Stimulated activated CD4-positive, alpha-beta T cell treated with anti-CD3 and anti-CD28 coated beads, Interleukin-12 subunit alpha, Interleukin-12 subunit beta, amount 100 ng/mL, for 24 hours (primary cell): ENCODE measurements at regions not wholly inside any gene's neighbourhood (a gene's known extent, or its start where the extent isn't known, plus 50 kb on each side); places are given as distances from the start of the nearest gene placed in this dataset.

Source experiments
- DNase-seq, 2 experiments: peaks; one replicate each; pipeline ENCODE4 v3.0.0-alpha.2; 2020; ENCODE audit warnings: low read depth in 2 of 2

DNA sequence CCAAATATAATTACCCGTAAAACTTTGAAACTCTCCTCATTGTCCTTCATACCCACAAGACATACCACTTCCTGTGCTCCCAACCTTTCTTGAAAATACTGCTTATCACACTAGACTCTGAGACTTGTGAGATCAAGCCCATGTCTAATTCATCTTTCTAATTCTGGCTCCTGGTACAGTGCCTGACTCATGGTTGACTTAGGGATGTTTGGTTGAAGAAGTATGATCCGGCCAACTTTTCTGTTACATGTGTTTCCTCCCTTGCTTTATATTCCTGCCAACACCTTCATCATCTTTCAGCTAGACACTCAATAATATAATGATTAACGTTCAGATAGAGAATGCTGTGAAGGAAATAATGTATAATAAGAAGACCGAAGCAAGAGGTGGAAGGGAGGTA, 58.2 kb downstream of the MEX3B start:
- no peak for DNase-seq

DNA sequence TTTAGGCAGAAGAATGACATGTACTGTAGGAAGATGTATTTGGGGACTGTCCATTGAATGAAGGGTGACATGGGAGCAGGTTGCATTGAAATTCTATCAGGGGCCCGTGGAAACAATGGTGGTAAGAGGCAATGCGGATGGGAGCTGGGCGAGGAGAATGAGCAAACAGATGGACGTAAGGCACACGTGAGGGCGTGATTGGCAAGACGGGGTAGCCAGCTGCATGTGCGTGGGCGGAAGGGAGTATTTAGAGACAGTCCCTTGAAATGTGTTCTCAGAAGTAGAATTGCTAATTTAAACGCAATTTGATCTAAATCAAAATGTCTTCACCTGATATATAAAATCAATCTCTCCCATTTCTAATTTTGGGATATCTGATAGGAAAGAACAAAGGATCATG, 62.3 kb downstream of the MEX3B start:
- DNase-seq = no peak

DNA sequence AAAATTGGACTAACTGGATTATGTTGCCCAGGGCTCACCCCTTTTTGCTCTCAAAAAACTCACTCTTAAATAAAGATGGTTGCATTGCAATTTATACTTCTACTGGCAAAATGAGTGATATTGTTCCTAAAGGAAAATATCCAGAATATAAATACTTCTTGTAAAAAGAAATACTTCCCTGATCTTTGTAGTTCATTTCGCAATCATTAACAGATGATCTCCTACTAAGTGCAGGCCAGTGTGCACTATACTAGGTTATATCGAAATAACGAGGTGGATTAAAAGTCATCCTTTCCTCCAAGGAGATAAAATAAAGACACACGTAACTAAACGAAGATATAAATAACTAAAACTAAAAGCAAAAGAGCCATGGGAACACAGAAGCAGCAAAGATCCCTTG, 63.0 kb downstream of the MEX3B start:
- no peak for DNase-seq

DNA sequence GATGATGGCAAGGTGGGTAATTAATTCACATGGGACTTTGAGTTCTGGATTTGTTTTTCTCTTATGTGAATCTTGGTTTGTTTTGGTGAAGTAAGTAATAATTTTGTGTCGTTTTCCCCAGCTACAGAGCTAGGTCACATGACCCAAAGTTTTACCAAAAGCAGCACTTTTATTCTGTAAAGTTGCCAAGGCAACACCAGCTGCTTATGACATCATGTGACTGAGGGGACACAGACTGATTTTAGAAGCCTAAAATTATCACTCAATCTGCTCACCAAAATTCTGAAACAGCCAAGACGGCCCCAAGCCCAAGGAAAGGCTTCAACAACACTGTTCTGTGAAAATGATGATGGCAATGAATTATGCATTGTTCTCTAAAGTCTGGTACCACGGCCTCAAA, 63.9 kb downstream of the MEX3B start:
- no peak for DNase-seq

DNA sequence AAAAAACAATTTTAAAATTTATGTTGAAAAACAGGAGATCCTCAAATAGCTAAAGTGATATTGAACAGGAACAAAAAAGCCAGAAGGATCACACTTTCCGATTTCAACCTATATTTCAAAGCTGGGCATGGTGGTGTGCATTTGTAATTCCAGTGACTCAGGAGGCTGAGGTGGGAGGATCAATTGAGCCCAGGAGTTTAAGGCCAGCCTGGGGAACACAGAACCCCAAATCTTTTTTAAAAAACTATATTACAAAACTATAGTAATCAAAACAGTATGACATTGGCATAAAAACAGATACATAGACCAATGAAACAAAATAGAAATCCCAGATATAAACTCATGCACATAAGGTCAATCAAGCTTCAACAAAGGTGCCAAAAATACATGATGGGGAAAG, 68.4 kb downstream of the MEX3B start:
- DNase-seq = no peak

DNA sequence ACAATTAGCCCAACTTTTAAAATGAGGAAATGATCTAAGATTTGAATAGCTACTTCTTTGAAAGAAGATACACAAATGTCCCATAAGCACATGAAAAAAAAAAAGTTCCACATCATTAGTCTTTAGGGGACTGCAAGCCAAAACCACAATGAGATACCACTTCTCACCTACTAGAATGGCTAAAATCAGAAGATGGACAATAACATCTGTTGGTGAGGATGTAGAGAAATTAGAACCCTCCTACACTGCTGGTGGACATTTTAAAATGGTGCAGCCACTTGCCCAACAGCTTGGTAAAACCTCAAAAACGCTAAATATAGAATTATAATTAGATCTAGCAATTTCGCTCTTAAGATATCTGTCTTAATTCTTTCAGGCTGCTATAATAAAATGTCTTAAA, 77.1 kb downstream of the MEX3B start:
- DNase-seq = no peak

DNA sequence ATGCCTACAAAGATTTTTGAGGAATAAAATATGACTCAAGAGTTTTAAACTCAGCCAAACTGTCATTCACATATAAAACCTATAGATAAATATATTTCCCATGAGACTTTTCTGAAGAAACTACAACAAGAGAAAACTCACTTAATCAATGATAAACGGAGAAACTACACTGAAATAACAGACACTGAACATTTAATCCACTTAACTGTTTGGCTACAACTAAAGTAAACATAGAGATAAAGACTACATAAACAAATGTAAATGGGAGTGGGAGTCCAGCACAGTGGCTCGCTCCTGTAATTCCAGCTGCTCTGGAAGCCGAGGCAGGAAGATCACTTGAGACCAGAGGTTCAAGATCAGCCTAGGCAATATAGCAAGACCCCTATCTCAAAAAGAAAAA, 79.2 kb downstream of the MEX3B start:
- DNase-seq = no peak

DNA sequence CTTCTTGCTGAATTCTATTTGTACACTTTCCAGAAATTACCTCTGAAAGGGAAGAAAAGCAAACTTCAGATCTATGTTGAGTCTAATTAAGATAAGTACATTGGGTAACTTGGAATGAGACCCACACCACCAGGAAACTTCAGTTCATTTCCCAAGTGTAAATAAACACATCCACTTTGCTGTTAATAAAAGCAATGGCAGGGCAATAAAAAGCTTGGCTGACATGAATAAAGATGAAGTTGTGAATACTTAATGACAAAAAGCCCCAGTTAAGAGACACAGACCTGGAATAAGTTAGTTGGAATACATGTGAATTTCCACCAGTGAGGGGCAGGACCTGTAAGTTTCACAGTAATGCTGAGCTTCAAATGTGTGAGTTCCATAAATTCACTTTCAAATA, 83.3 kb downstream of the MEX3B start:
- no peak for DNase-seq

DNA sequence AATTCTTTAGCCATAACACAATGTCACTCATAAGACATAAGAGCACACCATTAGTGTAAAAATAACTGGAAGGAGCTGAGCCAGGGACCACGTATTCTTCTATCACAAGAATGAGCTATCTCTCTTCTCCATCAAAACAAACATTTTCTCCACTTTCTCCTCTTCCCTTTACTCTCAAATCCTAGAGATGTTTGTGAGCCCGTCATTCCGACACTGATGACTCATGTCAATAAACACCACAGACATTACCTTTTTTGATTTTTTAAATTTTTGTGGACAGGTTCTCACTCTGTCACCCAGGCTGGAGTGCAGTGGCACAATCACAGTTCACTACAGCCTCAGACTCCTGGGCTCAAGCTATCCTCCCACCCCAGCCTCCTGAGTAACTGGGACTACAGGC, 86.6 kb downstream of the MEX3B start:
- DNase-seq = no peak

DNA sequence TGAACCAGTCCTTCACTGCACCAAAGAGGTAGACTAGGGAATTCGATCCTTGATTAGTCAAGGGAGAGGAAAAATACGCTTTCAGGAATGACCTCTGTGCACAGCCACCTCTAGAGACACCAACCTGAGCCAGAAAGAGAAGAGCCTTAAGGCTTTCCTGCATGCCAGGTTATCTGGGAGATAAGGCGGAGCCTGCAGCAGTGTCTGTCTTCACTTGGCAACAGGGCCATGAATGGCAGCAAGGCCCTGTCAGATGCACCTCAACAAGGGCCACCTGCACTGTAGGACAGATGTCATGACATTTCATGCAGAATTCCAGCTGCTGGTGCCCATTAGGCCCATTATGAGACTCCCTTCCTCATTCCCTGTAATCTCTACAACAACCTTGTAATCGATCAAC, 88.1 kb downstream of the MEX3B start:
- DNase-seq = no peak

DNA sequence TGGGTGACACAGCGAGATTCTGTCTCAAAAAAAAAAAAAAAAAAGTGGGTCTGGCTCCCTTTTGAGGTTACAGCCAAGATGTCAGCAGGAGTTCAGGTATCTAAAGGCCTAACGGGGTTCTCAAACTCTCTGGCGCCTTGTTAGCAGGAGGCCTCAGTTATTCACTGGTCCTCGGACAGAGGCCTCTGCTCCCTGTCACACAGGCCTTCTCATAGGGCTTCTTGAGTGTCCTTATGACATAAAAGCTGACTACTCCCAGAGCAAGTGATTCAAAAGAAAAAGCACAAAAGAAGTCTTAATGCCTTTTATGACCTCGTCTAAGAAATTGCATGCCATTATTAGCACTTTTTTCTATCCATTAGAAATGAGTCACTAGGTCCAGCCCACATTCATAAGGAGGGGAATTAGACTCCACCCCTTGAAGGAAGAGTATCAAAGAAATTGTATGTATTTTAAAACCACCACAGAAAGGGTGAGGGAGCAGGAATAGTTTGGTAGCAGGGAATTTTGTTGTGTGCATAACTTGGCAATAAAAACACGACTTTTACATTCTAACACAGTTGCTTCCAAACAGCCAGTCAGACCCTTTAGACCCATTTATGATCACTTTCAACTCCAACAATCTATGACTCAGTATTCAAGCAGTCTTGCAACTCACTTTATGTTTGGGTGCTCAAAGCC, 90.3 kb downstream of the MEX3B start:
- no peak for DNase-seq

DNA sequence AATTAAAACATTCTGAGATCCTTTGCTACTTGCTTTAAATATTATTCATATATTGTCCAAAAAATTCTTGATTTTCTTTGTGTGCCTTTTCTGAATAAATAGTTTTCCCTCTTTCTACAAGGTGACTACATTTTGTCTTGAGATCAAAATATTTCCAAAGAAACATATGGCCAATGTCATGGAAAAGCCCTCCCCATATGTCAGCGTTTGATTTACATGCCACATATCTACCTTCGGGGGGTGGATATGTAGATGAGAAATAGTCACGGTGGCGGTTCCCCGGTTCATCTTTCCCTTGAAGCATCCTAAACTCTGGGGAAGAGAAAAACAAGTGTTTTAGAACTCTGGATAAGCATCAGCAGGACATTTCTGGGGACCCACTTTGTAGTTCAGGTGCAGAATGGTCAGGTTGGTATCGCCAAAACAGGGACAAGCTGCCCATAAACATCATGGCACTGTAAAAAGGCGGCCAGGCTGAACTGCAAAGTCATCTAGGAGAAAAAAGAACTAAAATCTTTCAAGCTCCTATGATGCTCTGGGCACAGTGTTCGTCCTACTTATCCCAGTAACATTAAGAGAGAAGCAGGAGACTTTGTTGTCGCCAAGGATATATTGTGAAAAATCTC, 91.5 kb downstream of the MEX3B start:
- no peak for DNase-seq

DNA sequence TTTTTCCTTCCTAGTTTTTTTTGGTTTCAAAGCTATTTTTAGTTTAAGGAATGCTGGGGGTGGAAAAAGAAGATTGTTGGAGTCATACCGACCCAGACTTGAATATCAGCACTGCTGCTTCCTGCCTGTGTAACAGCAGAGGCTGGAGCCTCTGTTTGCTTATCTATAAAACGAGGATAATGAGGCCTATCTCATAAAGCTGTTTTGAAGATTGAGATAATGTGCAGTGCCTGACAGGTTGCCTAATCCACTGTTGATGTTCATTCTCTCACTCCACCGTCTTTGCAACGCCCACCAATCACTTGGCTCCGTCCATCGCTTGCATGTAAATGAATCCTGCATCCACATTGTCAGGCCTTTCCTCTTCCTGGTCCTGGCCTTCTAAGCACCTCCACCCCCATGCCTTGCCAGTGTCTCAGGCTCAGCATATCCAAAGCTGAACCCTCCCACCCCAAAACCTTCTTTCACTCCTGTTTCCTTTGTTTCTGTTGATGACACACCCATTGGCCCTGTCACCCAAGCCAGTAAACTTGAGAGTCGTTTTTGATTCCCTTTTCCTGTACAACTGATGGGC, 94.9 kb downstream of the MEX3B start:
- DNase-seq = no peak

DNA sequence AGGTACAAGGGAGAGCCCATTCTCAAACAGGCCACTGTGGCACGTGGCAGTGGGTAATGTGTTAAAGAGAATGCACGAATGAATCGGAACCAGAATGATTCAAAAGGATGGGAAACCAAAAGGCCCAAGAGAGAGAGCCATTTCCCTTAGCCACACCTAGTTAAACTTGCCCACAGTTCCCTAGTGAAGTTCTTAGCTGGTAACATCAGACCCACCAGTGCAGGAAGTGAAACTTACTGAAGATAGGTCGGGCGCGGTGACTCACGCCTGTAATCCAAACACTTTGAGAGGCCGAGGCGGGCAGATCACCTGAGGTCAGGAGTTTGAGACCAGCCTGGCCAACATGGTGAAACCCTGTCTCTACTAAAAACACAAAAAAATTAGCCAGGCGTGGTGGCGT, 97.1 kb downstream of the MEX3B start:
- DNase-seq = no peak

DNA sequence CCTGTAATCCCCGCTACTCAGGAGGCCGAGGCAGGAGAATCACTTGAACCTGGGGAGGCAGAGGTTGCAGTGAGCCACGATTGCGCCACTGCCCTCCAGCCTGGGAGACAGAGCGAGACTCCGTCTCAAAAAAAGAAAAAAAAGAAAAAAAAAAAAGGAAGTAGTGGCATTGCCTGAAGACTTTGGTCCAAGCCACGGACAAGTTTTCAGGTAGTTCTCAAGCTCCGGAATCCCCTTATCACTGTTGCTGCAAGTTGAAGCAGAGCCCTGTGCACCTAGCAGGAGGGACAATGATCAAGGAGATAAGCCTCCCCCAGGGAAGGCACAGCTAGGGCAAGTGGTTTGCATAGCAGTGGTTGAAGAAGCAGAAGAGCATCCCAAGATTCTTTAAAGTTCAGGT, 97.6 kb downstream of the MEX3B start:
- DNase-seq = no peak

DNA sequence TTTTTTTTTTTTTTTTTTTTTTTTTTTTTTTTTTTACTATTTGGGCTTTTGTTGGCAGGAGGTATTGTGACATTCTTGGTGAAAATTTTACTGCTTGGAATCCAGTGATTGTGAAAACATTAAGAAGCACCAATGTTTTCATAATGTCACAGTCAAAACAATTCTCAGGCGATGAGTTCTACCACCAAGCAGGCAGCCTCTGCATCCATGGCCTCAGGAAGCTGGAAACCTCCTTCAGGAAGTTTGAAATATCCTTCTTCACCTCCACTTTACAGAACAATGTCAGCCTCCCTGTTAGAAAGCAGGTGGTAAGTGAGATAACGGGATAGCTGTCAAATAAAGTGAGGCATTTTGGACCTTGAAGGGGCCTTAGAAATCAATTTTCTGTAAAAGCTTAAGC, 98.3 kb downstream of the MEX3B start:
- DNase-seq = no peak

DNA sequence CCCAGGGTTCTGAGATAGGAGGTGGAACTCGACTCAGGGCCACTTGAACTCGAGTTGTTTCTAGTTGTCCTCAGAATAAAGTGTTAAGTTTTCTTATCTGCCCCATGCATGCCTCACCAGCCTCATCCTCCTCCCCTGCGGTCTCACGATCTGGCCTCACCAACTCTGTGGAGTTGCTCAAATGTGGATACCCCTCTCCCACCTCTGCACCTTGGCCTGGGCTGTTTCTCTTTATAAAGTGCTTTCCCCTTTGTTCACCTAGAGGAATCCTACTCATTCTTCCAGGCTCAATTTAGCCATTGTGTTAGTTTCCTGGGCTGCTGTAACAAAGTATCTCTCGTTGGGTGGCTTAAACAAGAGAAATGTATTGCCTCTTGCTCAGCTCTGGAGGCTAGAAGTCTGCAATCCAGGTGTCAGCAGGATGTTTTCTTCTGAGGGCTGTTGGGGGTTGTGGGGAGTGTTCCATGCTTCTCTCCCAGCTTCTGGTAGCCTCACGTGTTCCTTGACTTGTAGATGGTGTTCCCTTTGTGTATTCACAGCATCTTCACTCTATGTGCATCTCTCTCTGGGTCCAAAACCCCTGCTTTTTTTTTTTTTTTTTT, 100.7 kb downstream of the MEX3B start:
- DNase-seq = no peak

DNA sequence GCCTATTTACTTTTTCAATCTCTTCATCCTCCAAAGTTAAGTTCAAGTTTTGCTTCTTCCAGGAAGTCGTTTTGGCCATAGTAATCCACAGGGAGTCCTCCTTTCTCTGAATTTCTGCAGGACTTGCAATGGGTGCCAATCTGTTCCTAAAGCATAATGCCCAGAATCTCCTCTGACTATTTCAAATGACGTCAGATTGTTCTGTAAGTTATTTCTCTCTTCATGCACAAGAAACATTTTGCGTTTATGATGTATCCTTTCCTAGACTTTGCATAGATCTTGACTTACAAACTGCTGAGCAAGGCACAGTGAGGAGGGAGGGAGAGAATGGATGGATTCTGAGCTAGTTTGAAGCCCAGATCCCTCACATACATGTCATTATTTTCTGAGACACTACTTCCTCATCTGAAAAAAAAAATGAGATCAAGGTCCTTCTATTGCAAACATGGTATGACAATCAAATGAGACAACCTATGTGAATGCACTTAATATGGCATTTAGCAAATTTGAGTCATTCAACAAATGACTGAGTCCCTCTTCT, 103.1 kb downstream of the MEX3B start:
- no peak for DNase-seq

DNA sequence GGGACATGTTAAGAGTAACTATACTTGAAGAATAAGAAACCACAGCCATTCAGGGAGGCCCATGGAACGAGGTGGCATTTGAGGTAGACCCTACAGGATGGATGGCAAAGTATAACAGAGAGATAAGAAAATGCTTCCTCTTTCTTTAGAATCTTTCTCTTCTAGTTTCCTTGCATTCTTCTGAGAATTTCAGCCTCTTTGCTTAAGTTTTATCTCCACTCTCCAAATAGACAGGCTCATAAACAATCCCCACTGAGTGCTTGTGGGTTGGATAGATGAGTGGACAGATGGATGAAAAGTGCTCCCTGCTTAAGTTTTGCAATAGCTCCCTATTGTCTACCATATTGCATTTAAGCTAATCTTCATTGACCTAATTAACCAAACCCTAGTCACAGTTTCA, 103.7 kb downstream of the MEX3B start:
- DNase-seq = no peak

DNA sequence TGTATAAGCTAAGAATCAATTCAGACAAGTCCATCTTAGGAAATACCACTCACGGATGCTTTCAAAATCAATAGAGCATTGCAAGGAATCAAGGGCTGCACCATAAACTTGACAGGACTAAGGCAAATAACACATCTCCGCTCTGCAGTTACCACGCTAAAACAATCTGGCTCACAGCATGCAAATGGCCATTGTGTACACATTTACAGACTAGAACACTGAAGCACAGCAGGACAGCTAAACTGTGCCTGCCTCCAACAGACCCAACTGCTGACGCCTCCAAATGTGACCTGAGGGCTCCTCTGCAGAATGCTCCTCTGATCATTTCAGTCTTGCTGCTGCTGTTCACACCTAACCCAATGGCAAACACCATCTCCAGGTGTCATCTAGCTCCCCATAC, 104.3 kb downstream of the MEX3B start:
- no peak for DNase-seq

DNA sequence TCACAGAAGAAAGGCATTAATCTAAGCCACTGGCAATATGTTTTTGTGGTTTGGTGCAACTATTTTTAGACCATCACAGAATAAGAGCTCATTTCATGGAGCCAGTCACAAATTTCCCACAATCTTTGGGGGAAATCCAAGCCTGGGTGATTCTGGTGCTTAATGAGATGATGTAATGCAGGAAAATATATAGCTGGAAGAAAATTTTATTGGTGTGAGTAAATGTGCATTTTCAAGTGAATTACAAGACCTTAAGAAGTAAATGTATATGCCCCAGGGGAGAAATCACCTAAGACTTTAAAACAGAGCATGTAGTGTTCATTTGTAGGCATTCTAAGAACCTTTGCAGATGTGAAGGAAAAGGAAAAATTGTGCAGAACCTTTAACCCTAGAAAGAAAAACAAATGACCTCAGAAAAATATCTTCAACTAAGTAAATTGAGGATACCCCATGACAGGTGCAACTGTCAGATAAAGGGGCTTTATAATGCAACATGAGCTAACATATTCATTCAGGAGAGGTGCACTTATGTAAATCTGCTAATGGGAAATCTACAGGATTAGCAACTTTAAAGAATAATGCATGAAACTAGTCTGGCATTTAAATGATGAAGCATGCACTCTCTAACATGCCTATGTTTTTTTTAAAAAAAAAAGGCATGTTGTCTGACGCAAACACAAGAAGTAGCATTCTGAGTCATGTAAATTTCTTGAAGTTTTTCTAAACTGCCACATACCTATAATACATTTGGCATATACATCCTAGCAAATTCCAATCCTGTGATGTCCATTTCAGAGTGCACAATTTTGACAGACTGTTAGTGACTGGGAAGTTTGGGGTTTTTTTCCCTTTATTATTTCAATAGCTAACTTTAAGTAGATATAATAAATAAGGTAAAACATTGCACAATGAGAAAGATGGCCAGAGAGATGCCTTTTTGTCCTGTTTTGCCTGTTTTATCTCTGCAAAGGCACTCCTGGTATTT, 105.1 kb downstream of the MEX3B start:
- DNase-seq = no peak
